ENCODE measurements at regions not wholly inside any gene's neighbourhood (a gene's known extent, or its start where the extent isn't known, plus 50 kb on each side); places are given as distances from the start of the nearest gene placed in this dataset.

GRCh38 chr4:170773709-170774273 lies 684.0 kb upstream of the AADAT start:
- in situ Hi-C loops (cut with HindIII; ENCODE audit: low sequenced_read_pairs): no loop called here

GRCh38 chr4:170772429-170772828 lies 682.7 kb upstream of the AADAT start:
- in situ Hi-C loops (cut with HindIII; ENCODE audit: low sequenced_read_pairs): no loop called here
- no peak for DNase-seq (ENCODE audit: low spot score)

More at GRCh38 chr4:170773709-170774273, 684.0 kb upstream of the AADAT start:
- no peak for DNase-seq (ENCODE audit: low spot score)

- no peak for DNase-seq (ENCODE audit: low spot score)
- in situ Hi-C loops (cut with HindIII; ENCODE audit: low sequenced_read_pairs): no loop called here
Observed at GRCh38 chr4:170770664-170771063, 680.9 kb upstream of the AADAT start.

- in situ Hi-C loops (cut with HindIII; ENCODE audit: low sequenced_read_pairs): no loop called here
- no peak for DNase-seq (ENCODE audit: low spot score)
Observed at GRCh38 chr4:170769862-170770261, 680.1 kb upstream of the AADAT start.

- in situ Hi-C loops (cut with HindIII; ENCODE audit: low sequenced_read_pairs): no loop called here
- no peak for DNase-seq (ENCODE audit: low spot score)
Observed at GRCh38 chr4:170758988-170759387, 669.2 kb upstream of the AADAT start.

GRCh38 chr4:170750519-170750918 lies 660.8 kb upstream of the AADAT start:
- in situ Hi-C loops (cut with HindIII; ENCODE audit: low sequenced_read_pairs): no loop called here
- DNase-seq (ENCODE audit: low spot score): no peak

- no peak for DNase-seq (ENCODE audit: low spot score)
- in situ Hi-C loops (cut with HindIII; ENCODE audit: low sequenced_read_pairs): no loop called here
Observed at GRCh38 chr4:170748975-170749374, 659.2 kb upstream of the AADAT start.

- no peak for DNase-seq (ENCODE audit: low spot score)
- in situ Hi-C loops (cut with HindIII; ENCODE audit: low sequenced_read_pairs): no loop called here
Observed at GRCh38 chr4:170743633-170744032, 653.9 kb upstream of the AADAT start.

GRCh38 chr4:170741856-170742255 lies 652.1 kb upstream of the AADAT start:
- in situ Hi-C loops (cut with HindIII; ENCODE audit: low sequenced_read_pairs): no loop called here
- no peak for DNase-seq (ENCODE audit: low spot score)

- DNase-seq (ENCODE audit: low spot score): no peak
- in situ Hi-C loops (cut with HindIII; ENCODE audit: low sequenced_read_pairs): no loop called here
Observed at GRCh38 chr4:170736710-170737109, 647.0 kb upstream of the AADAT start.

GRCh38 chr4:170729897-170730296 lies 640.1 kb upstream of the AADAT start:
- no peak for DNase-seq (ENCODE audit: low spot score)
- in situ Hi-C loops (cut with HindIII; ENCODE audit: low sequenced_read_pairs): no loop called here

- in situ Hi-C loops (cut with HindIII; ENCODE audit: low sequenced_read_pairs): no loop called here
- no peak for DNase-seq (ENCODE audit: low spot score)
Observed at GRCh38 chr4:170729236-170729635, 639.5 kb upstream of the AADAT start.

GRCh38 chr4:170724191-170724590 lies 634.4 kb upstream of the AADAT start:
- DNase-seq (ENCODE audit: low spot score): no peak
- in situ Hi-C loops (cut with HindIII; ENCODE audit: low sequenced_read_pairs): no loop called here

- in situ Hi-C loops (cut with HindIII; ENCODE audit: low sequenced_read_pairs): no loop called here
- DNase-seq (ENCODE audit: low spot score): no peak
Observed at GRCh38 chr4:170723171-170723570, 633.4 kb upstream of the AADAT start.

- in situ Hi-C loops (cut with HindIII; ENCODE audit: low sequenced_read_pairs): no loop called here
- no peak for DNase-seq (ENCODE audit: low spot score)
Observed at GRCh38 chr4:170721812-170722373, 632.1 kb upstream of the AADAT start.

- in situ Hi-C loops (cut with HindIII; ENCODE audit: low sequenced_read_pairs): no loop called here
Observed at GRCh38 chr4:170716868-170717267, 627.1 kb upstream of the AADAT start.

GRCh38 chr4:170705907-170706306 lies 616.2 kb upstream of the AADAT start:
- no peak for DNase-seq (ENCODE audit: low spot score)
- in situ Hi-C loops (cut with HindIII; ENCODE audit: low sequenced_read_pairs): no loop called here

More at GRCh38 chr4:170716868-170717267, 627.1 kb upstream of the AADAT start:
- no peak for DNase-seq (ENCODE audit: low spot score)

- no peak for DNase-seq (ENCODE audit: low spot score)
- in situ Hi-C loops (cut with HindIII; ENCODE audit: low sequenced_read_pairs): no loop called here
Observed at GRCh38 chr4:170700064-170700463, 610.3 kb upstream of the AADAT start.

- in situ Hi-C loops (cut with HindIII; ENCODE audit: low sequenced_read_pairs): no loop called here
- DNase-seq (ENCODE audit: low spot score): no peak
Observed at GRCh38 chr4:170698334-170698733, 608.6 kb upstream of the AADAT start.

GRCh38 chr4:170697845-170698244 lies 608.1 kb upstream of the AADAT start:
- in situ Hi-C loops (cut with HindIII; ENCODE audit: low sequenced_read_pairs): no loop called here
- no peak for DNase-seq (ENCODE audit: low spot score)

GRCh38 chr4:170697045-170697444 lies 607.3 kb upstream of the AADAT start:
- in situ Hi-C loops (cut with HindIII; ENCODE audit: low sequenced_read_pairs): no loop called here
- DNase-seq (ENCODE audit: low spot score): no peak

Measured in G401 (cell line).